A172 (cell line): ENCODE measurements at regions not wholly inside any gene's neighbourhood (a gene's known extent, or its start where the extent isn't known, plus 50 kb on each side); places are given as distances from the start of the nearest gene placed in this dataset.
"Not testable (repeated sequence)": the region's sequence is repeated elsewhere in the genome, so short reads cannot be mapped to it uniquely, and the experiment has no call there.

ENCODE experiments used
- DNase-seq: peaks from one replicate; pipeline ENCODE4 v3.0.0-alpha.2; 2015; ENCODE audit warnings: low spot score

DNA sequence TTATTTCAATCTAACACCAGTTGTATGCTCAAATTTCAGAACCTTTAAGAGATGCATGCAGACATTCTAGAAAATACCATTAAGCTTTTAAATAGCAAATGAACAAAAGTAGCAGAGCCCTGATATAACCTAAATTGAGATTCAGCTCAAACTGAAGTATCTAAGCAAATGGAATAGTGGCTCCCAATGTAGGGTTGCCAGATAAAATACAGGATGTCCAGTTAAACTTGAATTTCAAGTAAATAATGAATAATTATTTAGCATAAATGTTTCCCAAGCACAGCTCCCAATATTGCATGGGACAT is 171.1 kb upstream of the ATP11B start:
- DNase-seq: no peak

DNA sequence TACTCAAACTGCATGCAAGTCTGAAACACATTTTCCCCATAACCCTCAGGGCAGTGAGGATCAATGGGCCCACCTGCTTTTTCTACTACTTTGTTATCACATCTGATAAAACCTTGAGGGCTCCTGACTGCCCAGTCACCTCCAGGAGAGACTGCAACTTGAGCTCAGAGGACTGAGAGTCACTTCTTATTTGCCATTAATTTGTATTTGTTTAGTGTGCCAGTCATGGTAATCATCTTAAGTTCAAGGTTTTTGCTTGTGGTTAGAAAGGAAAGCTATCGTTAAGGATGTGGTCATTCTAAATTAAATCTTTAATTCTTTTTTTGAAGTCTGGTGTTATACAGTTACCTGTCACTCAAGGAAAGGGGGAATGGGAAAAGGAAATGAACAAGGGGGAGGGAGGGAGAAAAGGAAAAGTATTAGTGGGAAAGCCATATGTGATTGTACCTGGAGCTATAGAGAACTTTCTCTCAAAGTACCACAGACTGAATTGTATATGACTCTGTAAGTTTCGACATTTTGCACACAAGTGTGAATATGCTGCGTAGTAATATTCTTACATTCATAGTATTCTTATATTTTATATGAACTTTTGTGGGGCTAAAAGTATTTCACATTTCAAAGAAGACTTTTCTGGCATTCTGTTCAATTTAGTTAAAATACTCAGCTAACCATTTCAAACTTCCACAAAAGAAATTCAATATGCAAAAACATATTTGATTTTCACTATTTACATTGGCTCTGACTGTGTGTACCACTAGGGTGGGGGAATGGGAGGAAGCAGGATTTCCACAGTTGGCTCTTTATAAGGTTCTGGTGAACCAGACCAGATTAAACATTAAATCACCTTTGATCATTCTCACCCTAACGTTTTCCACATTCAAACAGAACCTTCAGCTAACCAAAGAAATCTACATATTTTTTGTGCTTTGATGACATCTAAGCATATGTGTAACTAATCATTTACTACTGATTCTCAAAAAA is 166.5 kb upstream of the ATP11B start:
- no peak for DNase-seq

DNA sequence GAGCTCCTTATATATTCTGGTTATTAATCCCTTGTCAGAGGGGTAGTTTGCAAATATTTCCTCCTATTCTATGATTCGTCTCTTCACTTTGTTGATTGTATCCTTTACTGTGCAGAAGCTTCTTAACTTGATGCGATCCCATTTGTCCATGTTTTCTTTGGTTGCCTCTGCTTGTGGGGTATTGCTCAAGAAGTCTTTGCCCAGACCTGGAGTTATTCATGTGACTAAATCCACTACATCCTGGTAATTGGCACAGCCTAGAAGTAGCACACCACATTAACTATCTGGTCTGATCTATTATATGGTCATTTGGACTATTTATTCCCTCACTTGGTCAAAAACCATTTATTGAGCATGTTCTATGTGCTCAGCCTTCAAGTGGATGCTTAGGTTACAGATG is 164.8 kb upstream of the ATP11B start:
- DNase-seq: no peak

DNA sequence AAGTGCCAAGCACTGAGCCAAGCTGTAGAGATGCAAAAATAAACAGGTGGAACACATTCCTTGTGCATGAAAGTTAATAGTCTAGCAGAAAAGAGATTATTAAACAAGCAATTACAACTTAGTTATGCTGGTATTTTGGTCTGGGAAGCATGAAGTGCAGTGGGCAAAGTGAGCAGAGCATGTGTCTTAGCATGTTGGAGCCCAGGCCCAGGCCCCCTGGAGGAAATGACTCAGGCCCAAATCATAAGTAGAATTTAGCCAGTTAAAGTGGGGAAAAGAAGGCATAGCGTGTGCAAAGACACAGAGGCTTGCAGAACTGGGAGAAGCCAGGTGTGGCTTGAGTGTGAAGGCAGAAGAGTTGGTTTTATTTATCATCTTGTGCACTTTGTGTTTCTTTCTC is 163.8 kb upstream of the ATP11B start:
- no peak for DNase-seq

DNA sequence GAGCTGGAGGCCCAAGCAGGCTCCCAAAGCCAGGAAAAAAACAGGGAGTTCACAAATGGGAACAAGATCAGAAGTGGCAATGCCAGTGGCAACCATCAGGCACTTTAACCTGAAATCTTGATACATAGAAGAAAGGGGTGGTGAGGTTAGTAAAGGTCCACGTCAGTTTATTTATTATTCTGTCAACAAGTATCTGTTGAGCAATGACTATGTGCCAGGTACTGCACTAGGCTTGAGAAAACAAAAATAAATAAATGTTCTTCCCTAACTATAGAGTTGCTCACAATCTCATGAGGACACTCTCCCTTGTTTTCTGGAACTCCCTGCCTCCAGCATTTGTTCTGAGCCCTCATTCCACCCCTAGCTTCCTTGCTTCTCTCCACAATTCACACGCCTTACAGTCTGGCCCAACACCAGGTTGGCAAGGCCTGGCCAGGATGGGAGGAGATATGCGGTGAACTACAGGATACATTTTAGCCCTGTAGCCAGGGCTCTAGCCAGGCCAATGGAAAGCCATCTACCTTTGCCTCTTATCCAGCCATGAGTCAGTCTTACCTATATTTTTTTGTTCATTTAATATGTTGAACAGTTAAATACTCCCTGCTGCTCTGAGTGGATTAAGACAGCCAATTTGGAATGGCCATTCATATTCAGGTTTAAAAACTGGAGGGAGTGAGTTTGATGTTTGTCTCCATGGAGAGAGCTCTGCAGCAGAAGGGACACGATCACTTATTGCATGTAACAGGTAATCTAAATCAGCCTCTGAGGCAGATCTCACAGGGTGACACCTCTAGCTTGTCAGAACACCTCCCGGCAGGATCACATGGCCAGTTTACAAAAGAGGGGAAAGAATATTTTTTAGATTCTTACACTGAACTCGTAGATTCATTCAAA is 161.9 kb upstream of the ATP11B start:
- no peak for DNase-seq

DNA sequence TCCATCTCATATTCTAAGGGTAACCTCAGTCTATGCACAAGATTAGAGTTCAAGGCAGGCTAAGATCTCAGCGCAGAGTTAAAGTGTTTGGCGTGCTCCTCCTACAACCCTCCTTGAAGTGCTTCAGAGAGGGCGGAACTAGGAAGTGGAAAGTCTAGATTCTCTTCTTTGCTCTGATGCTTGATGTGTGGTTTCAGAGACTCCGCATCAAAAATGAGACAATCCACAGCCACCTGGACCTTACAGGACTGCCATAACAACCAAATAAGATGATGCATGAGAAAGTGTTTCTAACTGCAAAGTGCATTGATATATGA is 161.3 kb upstream of the ATP11B start:
- DNase-seq: no peak

DNA sequence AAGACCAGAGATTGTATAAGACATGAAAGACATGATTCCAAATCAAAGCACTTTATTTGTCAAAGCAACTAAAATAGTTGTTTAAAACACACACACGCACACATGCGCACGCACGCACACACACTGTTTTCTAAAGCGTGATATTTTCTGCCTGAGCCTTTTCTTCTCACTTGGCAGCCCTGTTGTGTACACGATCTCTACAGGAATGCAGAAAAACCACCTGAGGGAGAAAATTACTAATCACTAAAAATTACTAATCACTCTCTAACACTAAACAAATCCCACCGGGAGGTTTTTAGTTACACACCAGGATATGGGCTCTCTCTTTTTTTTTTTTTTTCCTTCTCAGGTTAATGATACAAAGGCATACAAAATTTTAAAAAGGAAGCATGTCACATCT is 160.1 kb upstream of the ATP11B start:
- no peak for DNase-seq

DNA sequence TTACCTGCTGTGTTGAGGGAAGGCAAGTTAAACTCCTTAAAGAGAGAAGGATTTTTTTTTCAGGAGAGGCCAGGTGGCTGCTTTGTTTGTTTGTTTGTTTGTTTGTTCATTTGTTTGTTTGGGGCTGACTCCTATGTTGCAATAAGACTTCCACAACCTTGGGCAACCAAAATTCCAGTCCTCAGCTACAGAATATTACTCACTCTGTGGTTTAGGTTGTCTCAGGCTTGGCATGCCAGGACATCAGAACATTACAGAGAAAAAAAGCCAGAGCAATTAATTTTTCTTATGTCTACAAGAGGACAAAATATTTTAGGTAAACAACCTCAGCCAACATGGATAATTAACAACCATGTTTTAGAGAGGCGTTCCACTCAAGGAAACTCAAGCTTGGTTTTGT is 156.7 kb upstream of the ATP11B start:
- DNase-seq: peak; percentile 39

DNA sequence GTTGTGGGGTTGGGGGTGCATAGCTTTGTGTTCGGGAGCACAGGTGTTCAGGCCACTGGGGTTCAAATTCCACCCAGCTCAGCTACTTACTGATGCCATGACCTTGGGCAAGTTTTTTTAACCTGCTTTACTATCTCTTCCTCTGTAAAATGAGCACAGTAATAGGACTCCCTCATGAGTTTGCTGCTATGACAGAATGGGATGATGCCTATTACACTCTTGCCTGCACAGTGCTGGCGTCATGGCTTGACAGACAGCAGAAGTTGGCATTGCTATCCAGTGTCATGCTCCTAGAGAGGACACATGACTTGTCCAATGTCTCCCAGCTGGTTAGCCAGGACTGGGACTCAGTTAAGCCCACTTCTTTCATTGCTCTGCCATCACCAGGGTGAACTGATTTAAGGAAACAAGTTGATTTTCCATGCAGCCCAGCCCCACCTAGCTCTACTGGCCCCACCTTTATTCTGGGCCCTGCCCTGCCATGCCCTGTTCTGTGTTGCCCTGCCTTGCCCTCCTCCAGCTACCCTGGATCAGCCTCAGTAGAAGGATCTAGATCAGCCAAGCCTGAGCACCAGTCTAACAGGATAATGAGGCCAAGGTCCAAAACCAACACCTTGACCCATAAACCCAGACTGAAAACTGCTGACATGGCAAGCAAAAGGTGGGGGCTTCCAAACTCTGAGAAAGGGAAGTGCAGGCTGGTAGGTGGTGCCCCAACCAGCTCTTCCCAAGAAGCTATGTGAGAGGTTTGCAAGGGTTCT is 155.8 kb upstream of the ATP11B start:
- DNase-seq: no peak

DNA sequence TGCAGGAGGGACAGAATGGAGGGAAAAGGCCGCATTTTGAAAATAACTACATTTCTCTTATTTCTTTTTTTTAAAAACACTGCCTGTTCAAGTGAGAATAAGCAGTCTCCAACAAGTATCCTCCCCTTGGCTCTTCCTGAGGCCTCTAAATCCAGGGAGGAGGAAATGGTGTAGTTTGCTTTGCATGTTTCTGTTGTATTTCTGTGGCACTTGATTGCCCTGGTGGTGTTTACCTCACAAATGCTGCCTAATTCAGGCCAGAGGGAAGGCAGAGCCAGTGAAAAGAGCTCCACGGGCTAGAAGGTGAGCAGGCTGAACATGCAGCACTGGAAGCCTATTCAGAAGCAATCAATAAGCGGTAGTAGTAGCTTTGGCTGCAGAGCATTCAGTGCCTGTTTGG is 149.3 kb upstream of the ATP11B start:
- no peak for DNase-seq

DNA sequence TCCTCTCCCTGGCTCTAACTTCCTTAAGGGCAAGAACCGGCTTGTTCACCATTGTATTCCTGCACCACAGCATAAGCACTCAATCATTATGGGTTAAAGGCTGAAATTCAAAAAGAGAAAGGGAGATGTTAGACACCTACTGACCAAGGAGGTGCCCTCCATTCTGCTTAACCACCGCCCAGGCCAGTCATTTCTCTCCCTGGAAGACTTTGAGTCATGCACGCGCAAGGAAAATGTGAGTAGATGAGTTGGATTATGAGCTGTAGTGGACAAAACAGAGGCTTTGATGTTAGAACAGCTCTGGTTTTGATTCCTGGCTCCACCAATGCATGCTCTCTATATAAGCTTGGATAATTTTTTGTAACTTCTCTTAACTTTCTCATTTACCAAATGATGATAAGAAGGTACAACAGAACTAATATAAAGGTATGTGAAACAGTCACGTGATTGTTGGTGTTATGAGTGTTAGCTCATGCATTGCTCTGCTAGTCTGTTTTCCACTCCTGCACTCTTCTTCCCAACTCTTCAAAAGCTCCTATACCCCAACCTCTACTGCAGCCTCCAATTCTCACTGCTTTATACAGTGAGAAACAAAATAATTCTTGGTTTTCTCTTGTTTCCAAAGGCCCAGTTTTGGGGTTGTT is 148.4 kb upstream of the ATP11B start:
- DNase-seq: no peak

DNA sequence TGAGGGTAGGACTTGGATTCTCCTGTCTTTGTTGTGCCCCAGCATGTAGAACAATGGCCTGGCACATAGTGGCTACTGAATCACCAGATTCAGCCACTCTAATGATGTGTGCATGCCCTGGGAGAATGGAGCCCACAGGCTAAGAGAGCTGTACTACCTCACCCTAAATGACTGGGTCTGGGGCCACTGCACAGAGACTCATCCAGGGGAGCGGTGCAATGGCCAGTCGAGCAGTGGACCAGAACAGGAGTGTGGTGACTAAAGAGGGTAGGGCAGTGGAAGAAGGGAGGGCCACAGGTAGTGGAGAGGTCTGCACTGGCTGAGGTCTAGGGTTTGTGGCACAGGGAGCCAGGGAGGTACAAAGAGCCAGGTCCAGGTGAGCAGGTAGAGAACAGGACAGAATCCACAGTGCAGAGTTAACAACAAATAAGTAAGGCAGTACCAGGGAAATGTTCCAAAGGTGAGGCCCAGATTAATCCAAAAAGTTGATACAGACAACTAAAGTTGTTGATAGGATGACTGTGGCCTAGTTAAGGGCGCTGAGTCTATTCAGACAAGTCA is 142.7 kb upstream of the ATP11B start:
- no peak for DNase-seq

DNA sequence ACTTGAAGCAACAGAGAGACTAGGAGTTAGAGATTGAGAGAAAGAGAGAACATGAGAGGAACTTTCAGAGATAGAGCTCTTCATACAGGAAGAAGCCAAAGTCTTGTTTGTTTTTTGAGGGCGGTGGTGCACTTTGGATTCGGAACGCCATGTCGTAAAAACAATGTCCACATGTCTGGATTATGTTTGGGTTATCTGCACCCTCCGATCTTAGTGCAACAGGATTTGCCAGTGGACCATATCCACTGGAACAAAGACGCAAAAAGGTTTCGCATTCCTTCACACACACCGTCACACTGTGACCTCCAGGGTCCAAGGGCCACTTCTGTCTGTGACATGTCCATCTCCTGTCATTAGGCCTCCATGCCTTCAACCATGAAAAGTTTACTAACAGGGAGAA is 141.8 kb upstream of the ATP11B start:
- DNase-seq: no peak

DNA sequence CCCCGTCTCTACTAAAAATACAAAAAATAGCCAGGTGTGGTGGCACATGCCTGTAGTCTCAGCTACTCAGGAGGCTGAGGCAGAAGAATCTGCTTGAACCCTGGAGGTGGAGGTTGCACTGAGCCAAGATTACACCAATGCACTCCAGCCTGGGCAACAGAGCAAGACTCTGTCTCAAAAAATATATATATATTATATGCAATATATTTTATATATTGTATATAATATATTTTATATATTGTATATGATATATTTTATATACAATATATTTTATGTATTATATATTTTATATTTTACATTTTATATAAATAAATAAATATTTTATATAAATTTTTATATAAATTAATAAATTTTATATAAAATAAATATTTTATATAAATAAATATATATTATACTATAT is 140.2 kb upstream of the ATP11B start:
- DNase-seq: not testable (repeated sequence)

DNA sequence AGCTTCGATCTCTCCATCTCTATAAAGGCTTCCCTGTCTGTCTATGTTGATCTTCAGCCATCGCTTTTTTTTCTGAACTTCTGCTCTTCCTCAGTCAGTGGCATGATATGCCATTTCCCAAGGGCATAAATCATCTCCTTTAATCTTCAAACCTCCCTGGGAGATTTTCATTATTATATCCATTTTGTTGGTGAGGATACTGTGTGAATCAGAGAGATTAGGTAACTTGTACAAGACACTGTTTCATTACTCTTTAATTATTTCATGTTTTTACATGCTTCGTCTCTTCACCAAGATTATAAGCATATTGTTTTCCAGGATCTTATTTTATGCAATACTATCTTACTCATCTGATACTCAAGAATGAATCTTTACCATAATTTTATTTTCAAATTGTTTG is 124.8 kb upstream of the ATP11B start:
- DNase-seq: no peak

DNA sequence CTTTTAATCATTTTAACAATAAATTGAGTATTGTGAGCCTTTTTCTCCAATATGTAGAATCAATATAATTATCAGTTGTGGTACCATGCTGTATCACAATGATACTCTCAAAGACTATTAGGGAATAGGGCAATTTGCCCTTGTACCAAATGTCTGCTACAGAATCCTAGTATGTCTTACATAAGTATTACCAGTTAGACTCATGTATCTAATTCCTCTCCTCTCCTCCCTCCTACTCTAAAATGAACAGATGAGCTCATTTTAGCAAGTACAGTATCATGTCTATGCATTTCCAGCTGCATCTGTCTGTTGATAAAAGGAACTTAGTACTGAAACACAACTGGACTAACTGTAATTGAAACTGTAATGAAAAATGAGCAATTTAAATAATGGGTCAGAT is 124.3 kb upstream of the ATP11B start:
- no peak for DNase-seq

DNA sequence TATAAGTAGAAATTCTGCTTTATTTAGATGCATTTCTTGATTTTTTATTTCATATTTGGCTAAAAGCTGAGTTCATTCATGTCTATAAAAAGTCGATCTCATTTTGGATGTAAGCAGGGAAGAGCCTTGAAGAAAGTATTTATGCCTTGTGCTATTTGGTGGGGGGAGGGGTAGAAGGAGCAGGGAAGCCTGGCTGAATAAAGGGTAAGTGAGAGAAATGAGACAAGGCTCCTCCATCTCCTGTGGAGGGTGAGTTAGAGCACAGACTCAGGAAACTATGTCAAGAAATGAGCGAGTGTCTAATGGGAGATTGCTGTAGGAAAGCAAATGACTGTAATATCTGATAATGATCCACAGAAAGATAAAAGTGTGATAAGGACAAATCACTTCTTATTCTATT is 121.8 kb upstream of the ATP11B start:
- DNase-seq: no peak

DNA sequence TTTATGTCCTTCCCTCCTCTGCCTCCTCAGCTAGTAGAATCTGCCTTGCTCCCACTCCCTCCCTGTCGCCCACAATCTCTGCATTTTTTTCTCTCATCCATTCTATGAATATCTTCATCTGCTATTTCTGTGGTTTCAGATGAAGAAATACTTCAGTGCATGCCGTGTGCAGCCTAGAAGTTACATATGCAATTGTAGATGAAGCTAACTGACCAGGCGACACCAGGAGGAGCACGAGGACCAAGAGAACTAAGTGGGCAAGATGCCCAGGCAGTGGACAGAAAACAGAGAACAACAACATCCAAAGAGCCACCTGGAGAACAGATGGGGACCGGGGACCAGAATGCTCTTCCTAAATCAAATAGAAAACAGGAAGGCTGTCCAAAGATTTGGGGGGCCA is 121.4 kb upstream of the ATP11B start:
- no peak for DNase-seq

DNA sequence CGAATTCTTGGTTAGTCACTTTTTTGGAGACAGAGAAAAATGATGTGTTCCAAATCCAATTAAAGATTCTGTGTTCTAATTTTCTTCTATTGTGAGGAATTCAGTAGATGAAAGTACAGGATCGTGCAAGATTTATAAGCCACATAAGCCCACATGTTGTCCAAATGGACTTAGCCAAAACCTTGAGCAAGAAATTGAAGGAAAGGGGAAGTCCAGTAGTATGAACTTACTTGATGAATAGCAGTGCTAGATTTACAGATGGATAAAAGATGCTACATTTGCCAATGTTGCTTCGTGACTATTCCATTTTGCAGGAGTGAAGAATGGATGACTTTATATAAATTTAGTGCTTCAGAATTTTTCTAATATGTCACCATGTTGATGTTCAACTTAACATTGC is 120.0 kb upstream of the ATP11B start:
- no peak for DNase-seq

DNA sequence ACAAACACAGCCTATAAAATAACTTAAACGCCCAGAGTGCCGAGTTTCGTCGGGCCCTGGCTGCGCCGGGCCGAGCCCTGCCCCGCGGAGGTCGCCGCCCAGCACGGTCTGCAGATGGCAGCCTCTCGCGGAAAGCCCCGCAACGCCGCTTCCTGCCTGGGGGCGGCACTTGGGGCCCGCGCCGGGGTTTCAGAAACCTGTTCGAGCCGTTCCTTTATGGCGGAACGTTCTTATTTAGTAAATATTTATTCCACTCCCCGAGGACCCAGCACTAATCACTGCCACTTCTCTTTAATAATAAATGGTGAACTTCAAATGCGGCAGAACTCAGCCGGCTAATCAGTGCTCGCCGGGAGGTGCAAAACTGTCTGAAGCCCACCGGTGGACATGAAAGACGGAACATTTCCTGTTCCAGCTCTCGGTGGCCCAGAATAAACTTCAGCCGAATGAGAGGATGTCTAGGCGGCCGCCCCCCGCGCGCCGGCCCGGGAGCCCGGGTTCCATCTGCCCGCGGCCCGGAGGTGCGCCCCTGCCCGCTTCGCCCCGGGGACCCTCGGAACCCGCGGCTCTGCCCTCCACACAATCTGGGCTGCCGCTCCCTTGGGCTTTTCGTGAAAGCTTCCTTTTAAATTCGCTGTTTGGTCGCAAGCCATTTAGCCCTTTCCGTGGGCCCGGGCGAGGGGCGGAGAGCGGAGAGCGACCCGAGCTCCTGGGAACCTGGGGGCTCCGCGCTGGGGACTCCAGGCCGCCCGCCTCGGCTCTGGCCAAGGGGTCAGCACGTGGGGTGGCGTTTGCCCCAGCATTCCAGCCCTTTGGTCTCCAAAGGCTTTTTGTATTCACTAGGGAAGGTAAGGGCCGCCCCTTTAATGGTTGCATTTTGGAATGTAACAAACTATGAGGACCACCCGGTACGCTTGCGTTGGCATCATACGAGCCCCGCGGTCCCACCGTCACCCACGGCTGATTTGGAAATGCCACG is 110.8 kb upstream of the ATP11B start:
- DNase-seq: peak; percentile 7
